GM12872 (cell line): ENCODE measurements at regions not wholly inside any gene's neighbourhood (a gene's known extent, or its start where the extent isn't known, plus 50 kb on each side); places are given as distances from the start of the nearest gene placed in this dataset.

ENCODE experiments used
- CTCF ChIP-seq: IDR thresholded peaks from 3 replicates; pipeline ENCODE4 v1.5.1; 2011; ENCODE audit warnings: low read depth, mild to moderate bottlenecking, low read length, moderate library complexity; ENCODE audit not compliant: insufficient read depth

- no peak for TF ChIP-seq CTCF
Observed at GRCh38 chr21:23789864-23790263, 1817.4 kb downstream of the MRPL39 start.

GRCh38 chr21:23780326-23780725 is 1827.0 kb downstream of the MRPL39 start:
- TF ChIP-seq CTCF = no peak

- no peak for TF ChIP-seq CTCF
Observed at GRCh38 chr21:23743821-23744220, 1863.5 kb downstream of the MRPL39 start.

- TF ChIP-seq CTCF = no peak
Observed at GRCh38 chr21:23740463-23740862, 1866.8 kb downstream of the MRPL39 start.

GRCh38 chr21:23732776-23733175 is 1874.5 kb downstream of the MRPL39 start:
- no peak for TF ChIP-seq CTCF

- no peak for TF ChIP-seq CTCF
Observed at GRCh38 chr21:23729331-23729730, 1878.0 kb downstream of the MRPL39 start.

GRCh38 chr21:23725576-23725975 is 1881.7 kb downstream of the MRPL39 start:
- TF ChIP-seq CTCF = no peak

GRCh38 chr21:23718446-23719285 is 1888.6 kb downstream of the MRPL39 start:
- no peak for TF ChIP-seq CTCF
